CD14-positive monocyte (primary cell): ENCODE measurements at regions not wholly inside any gene's neighbourhood (a gene's known extent, or its start where the extent isn't known, plus 50 kb on each side); places are given as distances from the start of the nearest gene placed in this dataset.

Experiments used
- DNase-seq, 3 donors: peaks; one replicate each; pipeline ENCODE4 v3.0.0-alpha.2; 2011 to 2022
- H2AFZ ChIP-seq: 2 replicates; pipeline ENCODE4 v1.6.0; 2012; ENCODE audit warnings: mild to moderate bottlenecking, low read depth, low read length, inconsistent platforms; ENCODE audit not compliant: insufficient read depth, poor library complexity, severe bottlenecking
- H3K27ac ChIP-seq, 2 donors: 1 replicate in 1 of 2; 2 replicates in 1 of 2; pipeline ENCODE4 v1.5.1; 2012 to 2013; ENCODE audit warnings: low read length in 2 of 2, control low read depth in 1 of 2, inconsistent platforms in 1 of 2, low read depth in 1 of 2, mild to moderate bottlenecking in 1 of 2
- H3K27me3 ChIP-seq, 2 donors: one replicate each; pipeline versions ENCODE4 v1.6.0 to v1.6.1; 2011 to 2013; ENCODE audit warnings: low read length in 2 of 2; ENCODE audit not compliant: control insufficient read depth in 2 of 2, insufficient read depth in 2 of 2
- H3K36me3 ChIP-seq, 2 donors: replicated peaks in 1 of 2; 1 replicate in 1 of 2; 2 replicates in 1 of 2; pipeline versions ENCODE4 v1.5.1 to v1.6.1; 2012 to 2013; ENCODE audit warnings: low read length in 2 of 2, control low read depth in 1 of 2, inconsistent platforms in 1 of 2, mild to moderate bottlenecking in 1 of 2; ENCODE audit not compliant: insufficient read depth in 2 of 2, control insufficient read depth in 1 of 2
- H3K4me1 ChIP-seq, 2 donors: 1 replicate in 1 of 2; 2 replicates in 1 of 2; pipeline versions ENCODE4 v1.5.1 to v1.6.1; 2012 to 2013; ENCODE audit warnings: low read length in 2 of 2, control low read depth in 1 of 2, inconsistent platforms in 1 of 2, mild to moderate bottlenecking in 1 of 2, moderate library complexity in 1 of 2; ENCODE audit not compliant: insufficient read depth in 2 of 2, control insufficient read depth in 1 of 2
- H3K4me2 ChIP-seq: replicated peaks from 2 replicates; pipeline ENCODE3; 2012; ENCODE audit warnings: low read length, moderate library complexity, mild to moderate bottlenecking; ENCODE audit not compliant: poor library complexity, severe bottlenecking; ENCODE audit errors: extremely low read depth
- H3K4me3 ChIP-seq, 3 experiments: fragments of 200-600 bp in 1 of 3; sonication (generic) in 1 of 3; replicated peaks in 1 of 3; 1 replicate in 2 of 3; 2 replicates in 1 of 3; pipeline ENCODE4 v1.5.1; 2011 to 2013; ENCODE audit warnings: low read length in 3 of 3, mild to moderate bottlenecking in 3 of 3, control low read depth in 2 of 3, low read depth in 2 of 3, inconsistent platforms in 1 of 3, moderate library complexity in 1 of 3
- H3K79me2 ChIP-seq: 2 replicates; pipeline ENCODE4 v1.6.0; 2012; ENCODE audit warnings: mild to moderate bottlenecking, control low read depth, inconsistent platforms, low read length, moderate library complexity; ENCODE audit not compliant: insufficient read depth
- H3K9ac ChIP-seq: 2 replicates; pipeline ENCODE4 v1.6.0; 2017; ENCODE audit warnings: low read length, mild to moderate bottlenecking; ENCODE audit not compliant: insufficient read depth, poor library complexity, severe bottlenecking
- H3K9me3 ChIP-seq, 2 donors: replicated peaks in 1 of 2; 1 replicate in 1 of 2; 2 replicates in 1 of 2; pipeline versions ENCODE4 v1.5.1 to v1.6.1; 2012 to 2013; ENCODE audit warnings: low read length in 2 of 2, control low read depth in 1 of 2; ENCODE audit not compliant: control insufficient read depth in 1 of 2, insufficient read depth in 1 of 2
- H4K20me1 ChIP-seq: 2 replicates; pipeline ENCODE4 v1.6.0; 2012; ENCODE audit warnings: mild to moderate bottlenecking, low read length, control low read depth, moderate library complexity; ENCODE audit not compliant: insufficient read depth
- H3K27ac Mint-ChIP-seq, 7 donors: one replicate each; pipeline ENCODE4 v1.8.0; 2020; ENCODE audit warnings: mild to moderate bottlenecking in 7 of 7, mixed read lengths in 7 of 7, moderate library complexity in 6 of 7, inconsistent platforms in 2 of 7
- H3K27me3 Mint-ChIP-seq, 3 donors: one replicate each; pipeline ENCODE4 v1.8.0; 2021 to 2022; ENCODE audit warnings: low read depth in 3 of 3, mild to moderate bottlenecking in 3 of 3, mixed read lengths in 3 of 3, moderate library complexity in 3 of 3, inconsistent platforms in 1 of 3
- H3K36me3 Mint-ChIP-seq, 2 donors: one replicate each; pipeline ENCODE4 v1.8.0; 2020; ENCODE audit warnings: mixed read lengths in 2 of 2, inconsistent platforms in 1 of 2, mild to moderate bottlenecking in 1 of 2
- H3K4me1 Mint-ChIP-seq: one replicate; pipeline ENCODE4 v1.8.0; 2020; ENCODE audit warnings: mild to moderate bottlenecking, mixed read lengths
- H3K4me3 Mint-ChIP-seq, 2 donors: one replicate each; pipeline ENCODE4 v1.8.0; 2020; ENCODE audit warnings: mild to moderate bottlenecking in 2 of 2, mixed read lengths in 2 of 2, moderate library complexity in 1 of 2
- H3K9me3 Mint-ChIP-seq, 7 donors: one replicate each; pipeline ENCODE4 v1.8.0; 2020 to 2022; ENCODE audit warnings: mixed read lengths in 7 of 7, mild to moderate bottlenecking in 6 of 7, moderate library complexity in 6 of 7, inconsistent platforms in 2 of 7
- WGBS: methylation state at CpG from one replicate; pipeline ENCODE4 v1.1.5; 2013; ENCODE audit warnings: missing lambda C conversion rate; ENCODE audit not compliant: insufficient coverage; 5-methylcytosine and 5-hydroxymethylcytosine counted together
- intact Hi-C, 2 donors: fragments of 100-400 bp; cut with micrococcal nuclease; formaldehyde crosslinking; loops; one replicate each; pipeline versions ENCODE4 v1.15.0 to v1.15.1; 2023
- TF ChIP-seq, protein P1 (sequence below): fragments of 200-600 bp; IDR thresholded peaks from one replicate; pipeline ENCODE4 v1.8.0; 2022; ENCODE audit warnings: antibody characterized with exemption, mild to moderate bottlenecking

DNA sequence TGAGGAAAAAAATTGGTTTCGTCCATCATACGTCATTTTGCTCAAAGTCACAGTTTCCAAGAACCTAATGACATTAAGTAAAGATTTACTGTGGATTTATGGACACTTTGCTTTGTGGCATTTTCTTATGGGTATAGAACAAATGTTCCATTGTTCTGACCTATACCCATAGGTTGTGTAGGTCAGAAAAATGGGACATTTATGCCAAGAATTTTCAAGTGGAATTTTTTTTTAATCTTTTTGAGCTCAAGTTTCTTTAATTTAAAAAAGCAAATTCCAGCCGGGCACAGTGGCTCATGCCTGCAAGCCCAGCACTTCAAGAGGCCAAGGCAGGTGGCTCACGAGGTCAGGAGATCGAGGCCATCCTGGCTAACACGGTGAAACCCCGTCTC is 187.5 kb upstream of the TPM1 start:
- peaks cover 2% of the 10 kb centered on the region for H3K4me1 Mint-ChIP-seq
- intact Hi-C loops, result no loop called here
- Histone ChIP-seq H4K20me1 (no peaks in the 10 kb centered on the region), H3K4me1 (no peaks in the 10 kb centered on the region), H3K36me3 (no peaks in the 10 kb centered on the region), H3K79me2 (no peaks in the 10 kb centered on the region), H3K27me3 (no peaks in the 10 kb centered on the region), H3K4me3 (no peak overlapping the region), H2AFZ (no peak overlapping the region), H3K4me2 (no peak overlapping the region), H3K27ac (no peak overlapping the region), H3K9ac (no peak overlapping the region), H3K9me3 (no peaks in the 10 kb centered on the region)
- TF ChIP-seq, protein P1, sequence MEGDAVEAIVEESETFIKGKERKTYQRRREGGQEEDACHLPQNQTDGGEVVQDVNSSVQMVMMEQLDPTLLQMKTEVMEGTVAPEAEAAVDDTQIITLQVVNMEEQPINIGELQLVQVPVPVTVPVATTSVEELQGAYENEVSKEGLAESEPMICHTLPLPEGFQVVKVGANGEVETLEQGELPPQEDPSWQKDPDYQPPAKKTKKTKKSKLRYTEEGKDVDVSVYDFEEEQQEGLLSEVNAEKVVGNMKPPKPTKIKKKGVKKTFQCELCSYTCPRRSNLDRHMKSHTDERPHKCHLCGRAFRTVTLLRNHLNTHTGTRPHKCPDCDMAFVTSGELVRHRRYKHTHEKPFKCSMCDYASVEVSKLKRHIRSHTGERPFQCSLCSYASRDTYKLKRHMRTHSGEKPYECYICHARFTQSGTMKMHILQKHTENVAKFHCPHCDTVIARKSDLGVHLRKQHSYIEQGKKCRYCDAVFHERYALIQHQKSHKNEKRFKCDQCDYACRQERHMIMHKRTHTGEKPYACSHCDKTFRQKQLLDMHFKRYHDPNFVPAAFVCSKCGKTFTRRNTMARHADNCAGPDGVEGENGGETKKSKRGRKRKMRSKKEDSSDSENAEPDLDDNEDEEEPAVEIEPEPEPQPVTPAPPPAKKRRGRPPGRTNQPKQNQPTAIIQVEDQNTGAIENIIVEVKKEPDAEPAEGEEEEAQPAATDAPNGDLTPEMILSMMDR, result no peak
- 89% methylated on average over 4 of the region's 7 CpGs for WGBS
- DNase-seq, result no peak
- H3K36me3 Mint-ChIP-seq, result no peaks in the 10 kb centered on the region
- H3K27me3 Mint-ChIP-seq, result peaks cover 3 to 8% (median 6%) of the 10 kb centered on the region in 3 donors
- no peak overlapping the region for H3K27ac Mint-ChIP-seq
- H3K9me3 Mint-ChIP-seq, result peaks cover 0 to 6% (median 0%) of the 10 kb centered on the region in 7 donors
- H3K4me3 Mint-ChIP-seq, result no peak overlapping the region

DNA sequence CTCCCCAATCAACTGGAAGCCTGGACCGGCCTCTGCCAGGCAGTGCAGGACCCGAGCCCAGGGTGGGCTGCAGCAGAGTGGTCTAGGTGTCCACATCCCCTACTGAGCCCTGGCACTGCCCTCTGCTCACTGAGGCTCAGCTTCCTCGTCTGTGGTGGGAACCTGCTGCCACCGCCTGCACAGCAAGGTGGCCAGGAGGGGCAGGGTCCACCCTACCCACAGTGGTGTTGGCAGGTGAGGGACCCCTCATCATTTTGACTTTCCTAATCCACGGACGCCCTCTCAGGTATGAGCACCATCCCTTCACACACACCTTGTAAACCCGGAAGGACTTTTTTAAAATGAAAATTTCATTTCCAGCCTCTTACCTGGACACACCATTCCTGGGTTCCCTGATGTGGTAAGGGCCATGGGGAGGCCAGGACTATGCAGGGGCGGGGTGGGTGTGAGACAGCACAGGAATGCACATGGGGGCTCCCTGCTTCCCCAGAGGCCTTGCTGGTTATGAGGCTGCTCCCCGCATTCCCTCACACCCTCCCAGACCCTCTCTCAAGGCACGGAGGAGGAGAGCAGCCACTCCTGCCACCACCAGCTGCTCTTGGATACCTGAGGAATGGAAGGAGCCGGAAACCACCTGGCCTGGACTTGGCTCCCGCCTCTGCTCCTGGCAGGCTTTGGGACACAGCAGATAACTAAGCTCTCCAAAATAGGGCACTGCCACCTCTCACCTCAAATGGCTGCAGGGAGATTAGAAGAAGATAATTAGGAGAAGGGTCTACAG is 185.9 kb upstream of the TPM1 start:
- Histone ChIP-seq H4K20me1 (no peaks in the 10 kb centered on the region), H3K9me3 (no peaks in the 10 kb centered on the region), H3K4me1 (no peaks in the 10 kb centered on the region), H3K36me3 (no peaks in the 10 kb centered on the region), H3K4me2 (no peak overlapping the region), H2AFZ (no peak overlapping the region), H3K4me3 (no peak overlapping the region), H3K27ac (no peak overlapping the region), H3K27me3 (no peaks in the 10 kb centered on the region), H3K79me2 (no peaks in the 10 kb centered on the region), H3K9ac (no peak overlapping the region)
- H3K4me1 Mint-ChIP-seq, result peaks cover 2% of the 10 kb centered on the region
- intact Hi-C loops, result no loop called here
- H3K4me3 Mint-ChIP-seq, result no peak overlapping the region
- H3K27ac Mint-ChIP-seq, result no peak overlapping the region
- H3K27me3 Mint-ChIP-seq, result peaks cover 3 to 6% (median 4%) of the 10 kb centered on the region in 3 donors
- H3K9me3 Mint-ChIP-seq, result peaks cover 0 to 9% (median 3%) of the 10 kb centered on the region in 7 donors
- TF ChIP-seq, protein P1, result no peak
- WGBS, result 93% methylated on average over 3 of the region's 12 CpGs
- DNase-seq, result no peak
- H3K36me3 Mint-ChIP-seq, result no peaks in the 10 kb centered on the region
